HUDEP-2 (cell line): ENCODE measurements at regions not wholly inside any gene's neighbourhood (a gene's known extent, or its start where the extent isn't known, plus 50 kb on each side); places are given as distances from the start of the nearest gene placed in this dataset.
"Not testable (repeated sequence)": the region's sequence is repeated elsewhere in the genome, so short reads cannot be mapped to it uniquely, and the experiment has no call there.

Source experiments
- DNase-seq, 76 experiments: peaks; one replicate each; lab custom pipeline; 2025; ENCODE audit not compliant: unreplicated experiment in 76 of 76; lab: John Stamatoyannopoulos, UW

DNA sequence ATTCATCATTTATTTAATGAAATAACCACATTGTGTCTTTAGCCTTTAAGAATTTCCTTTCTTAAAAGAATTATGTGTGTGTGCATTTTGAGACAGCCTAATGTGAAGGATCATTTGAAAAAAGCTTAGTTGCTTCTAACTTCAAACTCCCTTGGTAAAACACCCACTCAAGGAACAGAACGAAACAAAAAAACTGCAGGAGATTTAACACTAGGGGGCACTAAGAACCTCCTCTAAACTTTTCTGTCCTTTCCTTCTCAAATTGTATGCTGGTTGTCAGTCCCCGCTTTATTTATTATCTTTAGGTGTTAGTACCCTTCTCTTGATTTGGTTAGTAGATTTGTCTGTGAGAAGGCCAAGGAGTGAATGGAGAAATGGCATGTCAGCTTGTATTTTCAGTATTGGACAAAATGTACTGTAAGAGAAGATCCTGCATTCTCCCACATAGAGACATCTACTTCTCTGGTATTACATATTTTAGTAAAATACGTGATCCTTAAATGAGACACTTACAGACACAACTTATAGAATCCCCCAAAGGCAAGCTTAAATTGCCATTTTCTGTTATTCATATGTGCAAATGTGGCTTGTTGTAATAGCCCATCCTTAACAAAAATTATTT is 229.7 kb downstream of the MRPS30 start:
- DNase-seq = peak in 25 of 76 experiments; percentile 0 to 67 (median 16)

DNA sequence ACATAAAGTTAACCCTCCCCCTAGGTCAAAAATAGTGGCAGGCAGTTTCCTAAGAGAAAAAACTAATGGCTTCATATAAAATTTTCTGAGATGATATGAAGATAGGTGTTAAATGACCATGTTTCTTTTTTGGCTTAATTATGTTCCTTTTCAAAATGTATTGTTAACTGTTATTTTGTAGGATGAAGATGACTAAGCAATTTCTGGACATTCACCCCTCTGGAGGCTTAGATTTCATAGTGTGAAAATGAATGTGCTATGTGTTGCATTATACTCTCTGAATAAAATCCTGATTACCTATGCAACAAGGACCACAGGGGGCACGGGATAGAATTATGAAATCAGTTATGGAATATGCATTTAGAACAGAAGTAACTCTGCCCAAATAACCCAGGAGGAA is 233.5 kb downstream of the MRPS30 start:
- DNase-seq = no peak

DNA sequence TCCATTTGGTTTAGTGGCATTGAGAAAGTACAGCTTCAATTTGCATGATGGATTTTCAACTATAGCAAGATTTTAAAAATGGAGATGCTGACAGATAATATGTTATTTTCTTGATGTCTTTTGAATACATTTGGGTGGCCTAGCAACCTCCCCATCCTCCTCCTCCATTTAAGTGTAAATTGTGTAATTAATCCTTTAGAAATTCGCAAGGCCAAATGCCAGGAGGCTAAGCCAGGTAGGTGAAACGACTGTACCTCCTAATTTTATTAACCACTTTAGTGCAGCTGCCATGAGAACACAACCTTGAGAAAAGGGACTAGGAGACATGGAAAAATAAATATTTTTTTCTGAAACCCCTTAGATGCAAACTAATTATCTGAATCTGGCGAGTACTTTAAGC is 248.8 kb downstream of the MRPS30 start:
- no peak for DNase-seq

DNA sequence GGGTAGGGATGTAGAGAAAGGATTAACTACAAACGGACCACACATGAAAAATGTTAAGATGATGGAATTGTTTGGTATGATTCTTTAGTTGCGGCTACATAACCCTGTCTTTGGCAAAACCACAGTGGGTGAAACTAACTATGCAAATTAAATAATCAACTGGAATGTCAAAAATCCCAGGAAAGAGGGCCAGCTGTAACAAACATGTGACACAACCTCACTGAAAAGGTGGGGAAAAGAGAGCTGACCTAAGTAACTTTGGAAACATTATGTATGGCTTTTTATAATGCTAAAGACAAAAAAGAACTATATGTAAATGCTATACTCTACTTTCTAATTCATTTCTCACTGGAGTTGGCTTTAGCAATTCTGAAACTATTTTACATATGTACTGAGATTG is 252.0 kb downstream of the MRPS30 start:
- DNase-seq = no peak

DNA sequence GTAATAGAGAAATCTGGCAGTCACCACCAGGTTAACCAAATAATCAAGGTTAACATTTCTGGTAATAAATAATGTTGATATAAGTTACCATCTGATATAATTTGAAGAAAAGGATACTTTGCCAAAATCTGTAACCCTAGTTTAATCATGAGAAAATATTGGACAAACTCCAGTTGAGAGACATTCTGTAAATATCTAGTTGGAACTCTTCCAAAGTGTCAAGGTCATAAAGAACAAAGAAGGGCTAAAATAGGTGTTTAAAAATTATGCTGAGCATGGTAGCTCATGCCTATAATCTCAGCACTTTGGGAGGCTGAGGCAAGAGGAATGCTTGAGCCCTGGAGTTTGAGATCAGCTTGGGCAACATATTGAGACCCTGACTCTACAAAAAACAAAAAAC is 253.3 kb downstream of the MRPS30 start:
- no peak for DNase-seq

DNA sequence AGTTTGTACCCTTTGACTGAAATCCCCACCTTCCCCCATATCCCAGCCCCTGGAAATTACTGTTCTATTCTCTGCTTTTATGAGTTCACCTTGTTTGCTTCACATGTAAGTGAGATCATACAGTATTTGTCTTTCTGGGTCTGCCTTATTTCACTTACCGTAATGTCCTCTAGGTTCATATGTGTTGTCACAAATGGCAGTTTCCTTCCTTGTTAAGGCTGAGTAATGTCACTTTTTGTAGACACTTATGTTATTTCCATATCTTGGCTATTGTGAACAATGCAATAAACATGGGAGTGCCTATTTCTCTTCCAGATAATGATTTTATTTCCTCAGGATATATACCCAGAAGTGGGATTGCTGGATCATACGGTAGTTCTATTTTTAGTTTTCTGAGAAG is 272.3 kb downstream of the MRPS30 start:
- DNase-seq = no peak

DNA sequence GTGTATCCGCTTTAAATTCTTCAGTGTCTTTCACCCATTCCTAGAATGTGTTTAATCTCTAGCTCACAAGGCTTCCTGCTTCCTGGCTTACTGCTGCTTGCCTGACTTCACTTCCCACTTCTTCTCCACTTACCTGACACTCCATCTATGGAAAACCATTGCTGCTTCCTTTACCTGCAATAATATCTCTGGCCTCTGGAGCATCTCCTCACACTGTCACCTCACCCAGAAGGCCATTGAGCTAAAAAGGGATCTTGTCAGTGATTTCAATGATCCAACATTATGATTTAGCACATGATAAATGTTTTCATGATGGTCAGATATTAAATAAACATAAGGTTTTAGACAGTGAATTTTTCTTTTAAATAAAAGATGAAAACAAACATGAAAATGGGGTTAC is 281.1 kb downstream of the MRPS30 start:
- no peak for DNase-seq

DNA sequence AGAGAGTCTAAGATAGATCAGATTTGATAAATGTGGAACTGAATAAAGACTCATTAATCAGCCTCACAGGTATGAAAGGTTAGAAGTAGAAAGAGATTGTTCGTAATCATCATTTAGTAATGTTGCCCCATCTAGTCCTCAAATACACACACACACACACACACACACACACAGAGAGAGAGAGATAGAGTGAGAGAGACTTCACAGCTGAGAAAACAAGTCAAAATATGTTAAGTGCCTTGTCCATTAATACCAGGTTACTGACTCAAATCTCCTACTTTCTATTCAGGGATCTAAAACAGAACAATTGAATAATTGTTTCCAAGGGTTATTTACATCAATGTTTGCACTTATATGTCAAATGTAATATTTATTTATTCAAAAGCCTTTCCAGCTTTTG is 284.6 kb downstream of the MRPS30 start:
- DNase-seq = no peak

DNA sequence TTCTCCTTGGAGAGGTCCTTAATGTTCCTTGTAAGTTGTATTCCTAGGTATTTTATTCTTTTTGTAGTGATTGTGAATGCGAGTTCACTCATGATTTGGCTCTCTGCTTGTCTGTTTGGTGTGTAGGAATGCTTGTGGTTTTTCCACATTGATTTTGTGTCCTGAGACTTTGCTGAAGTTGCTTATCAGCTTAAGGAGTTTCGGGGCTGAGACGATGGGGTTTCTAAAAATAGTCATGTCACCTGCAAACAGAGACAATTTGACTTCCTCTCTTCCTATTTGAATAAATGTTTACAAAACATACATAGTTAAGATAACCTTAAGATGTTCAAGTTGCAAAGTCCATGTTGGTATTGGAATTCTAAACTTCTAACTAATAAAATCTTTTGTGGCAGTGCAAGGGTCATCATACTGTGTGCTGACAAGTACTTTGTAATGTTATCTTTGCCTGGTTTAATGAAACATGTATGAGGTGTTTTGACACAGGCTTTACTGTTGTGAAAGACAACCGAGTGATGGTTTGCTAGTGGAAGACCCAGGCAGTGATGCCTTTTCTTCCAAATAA is 286.2 kb downstream of the MRPS30 start:
- no peak for DNase-seq

DNA sequence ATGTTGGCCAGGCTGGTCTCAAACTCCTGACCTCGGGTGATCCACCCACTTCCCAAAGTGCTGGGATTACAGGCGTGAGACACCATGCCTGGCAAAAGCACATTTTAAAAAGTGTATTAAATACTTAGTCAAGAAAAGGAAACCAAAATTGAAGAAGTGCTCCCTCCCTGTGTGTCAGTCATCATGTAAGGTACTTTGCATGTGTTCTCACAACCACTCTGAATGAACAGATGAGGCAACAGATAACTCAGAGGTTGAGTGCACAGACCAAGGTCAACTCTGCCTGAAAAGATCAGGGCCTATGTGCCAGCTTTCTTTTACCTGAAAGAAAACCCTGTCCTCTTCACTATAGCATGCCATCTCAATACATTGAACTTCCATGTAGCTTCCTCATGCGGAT is 289.7 kb downstream of the MRPS30 start:
- DNase-seq = peak in 3 of 76 experiments; percentile 6 to 17 (median 16)

DNA sequence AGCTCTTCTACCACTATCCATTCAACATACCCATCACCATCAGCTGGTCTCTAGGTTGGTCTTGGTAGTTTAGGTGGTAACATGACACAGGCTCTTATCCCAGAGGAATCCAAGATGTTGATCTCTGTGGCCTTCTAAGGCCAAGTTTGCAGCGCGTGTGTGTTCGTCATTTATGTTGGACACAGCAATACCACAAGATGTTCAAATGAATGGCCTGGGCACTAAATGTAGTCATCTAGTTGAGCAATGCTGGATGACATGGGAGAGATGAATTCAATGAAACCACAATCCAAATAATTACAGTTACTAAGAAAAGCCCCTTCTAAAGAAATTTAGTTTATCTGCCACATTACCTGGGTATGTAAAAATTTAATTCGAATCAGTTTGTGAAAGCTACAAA is 292.4 kb downstream of the MRPS30 start:
- no peak for DNase-seq

DNA sequence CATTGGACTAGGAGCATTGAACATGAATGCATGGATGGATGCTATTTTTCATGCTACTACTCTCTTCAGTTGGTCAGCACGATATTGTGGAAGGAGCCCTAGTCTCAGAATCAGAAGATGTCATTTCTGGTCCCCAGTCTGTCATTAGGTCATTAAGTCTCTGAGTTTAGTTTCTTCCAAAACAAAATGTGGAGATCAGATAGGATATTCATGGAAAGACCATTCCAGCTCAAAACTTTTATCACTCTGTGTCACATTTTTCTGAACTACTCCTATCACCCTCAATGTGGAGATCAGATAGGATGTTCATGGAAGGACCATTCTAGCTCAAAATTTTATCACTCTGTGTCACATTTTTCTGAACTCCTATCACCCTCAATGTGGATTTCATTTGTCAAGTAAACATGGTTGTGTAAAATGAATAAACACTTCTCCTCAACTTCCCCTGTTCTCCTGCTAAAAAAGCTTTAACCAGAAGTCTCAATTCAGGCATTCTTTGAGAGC is 296.8 kb downstream of the MRPS30 start:
- peak in 24 of 76 experiments; percentile 2 to 93 (median 63) for DNase-seq

DNA sequence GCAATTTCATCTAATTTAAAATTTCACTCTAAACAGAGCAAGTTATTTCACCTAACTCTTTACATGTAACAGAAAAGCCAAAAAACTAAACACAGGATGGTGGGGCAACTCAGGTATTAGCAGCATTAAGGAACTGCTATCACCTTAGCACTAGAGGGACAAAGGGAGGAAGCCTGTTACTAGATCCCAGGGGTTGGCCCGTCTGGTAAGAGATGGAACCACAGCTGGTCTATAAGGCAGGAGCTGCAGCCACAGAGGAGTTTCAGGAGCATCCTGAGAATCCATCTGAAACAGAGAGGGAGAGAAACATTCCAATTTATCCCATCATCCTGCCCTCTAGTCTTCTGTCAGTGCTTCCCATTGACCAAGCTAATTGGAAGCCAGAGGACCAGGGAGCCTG is 300.3 kb downstream of the MRPS30 start:
- no peak for DNase-seq

DNA sequence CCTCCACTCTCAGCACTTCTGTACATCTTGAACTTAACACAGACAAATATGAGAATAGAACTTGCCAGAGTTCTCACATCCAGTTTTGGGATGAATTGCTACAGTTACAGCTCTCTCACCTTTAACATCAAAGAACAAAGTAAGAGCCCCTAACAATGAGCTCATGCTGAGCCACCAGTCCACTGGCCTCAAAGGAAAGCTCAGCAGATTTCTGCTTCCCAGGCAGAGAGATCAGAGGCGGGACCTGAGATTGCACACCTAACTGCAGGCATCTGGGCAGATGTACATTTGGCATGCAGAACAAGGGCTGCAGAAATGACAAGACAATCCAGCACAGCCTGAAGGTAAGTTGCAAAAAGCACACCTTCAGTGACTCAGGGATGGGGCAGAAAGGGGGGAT is 300.9 kb downstream of the MRPS30 start:
- DNase-seq = no peak

DNA sequence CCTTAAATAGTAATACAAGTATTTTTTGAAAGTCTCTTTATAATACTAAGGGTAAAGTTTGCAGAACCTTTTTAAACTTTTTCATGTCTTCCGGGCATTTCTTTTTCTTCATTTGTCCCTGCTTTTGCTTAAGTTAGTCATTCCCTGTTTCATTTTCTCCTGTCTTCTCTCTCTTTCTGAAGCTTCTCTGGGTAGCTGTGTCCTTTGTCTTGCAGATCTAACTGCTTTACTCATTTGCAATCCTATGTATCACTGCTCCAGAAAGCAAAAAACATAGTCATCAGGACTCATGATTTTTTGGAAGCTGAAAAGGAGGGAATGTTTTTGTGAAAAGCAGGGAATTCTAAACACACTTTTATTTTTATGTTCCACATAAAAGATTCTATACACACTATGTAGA is 301.7 kb downstream of the MRPS30 start:
- no peak for DNase-seq

DNA sequence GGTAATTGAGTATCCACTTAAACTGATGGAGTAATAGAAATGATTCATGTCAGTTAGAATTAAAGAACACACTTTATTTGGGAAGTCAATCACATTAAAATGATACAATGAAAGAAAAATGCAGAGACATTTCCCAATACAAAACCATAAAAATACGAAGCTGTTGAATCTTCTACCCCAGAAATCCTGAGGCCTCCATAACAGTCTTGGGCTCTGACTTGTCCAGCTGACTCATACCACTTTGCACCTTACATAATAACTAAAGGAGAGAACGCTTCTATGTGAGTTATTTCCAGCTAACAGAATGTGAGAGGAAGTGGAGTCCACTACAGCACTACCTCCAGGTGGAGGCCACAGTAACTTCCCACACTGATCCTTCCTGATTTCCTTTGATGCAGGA is 305.0 kb downstream of the MRPS30 start:
- DNase-seq = no peak

DNA sequence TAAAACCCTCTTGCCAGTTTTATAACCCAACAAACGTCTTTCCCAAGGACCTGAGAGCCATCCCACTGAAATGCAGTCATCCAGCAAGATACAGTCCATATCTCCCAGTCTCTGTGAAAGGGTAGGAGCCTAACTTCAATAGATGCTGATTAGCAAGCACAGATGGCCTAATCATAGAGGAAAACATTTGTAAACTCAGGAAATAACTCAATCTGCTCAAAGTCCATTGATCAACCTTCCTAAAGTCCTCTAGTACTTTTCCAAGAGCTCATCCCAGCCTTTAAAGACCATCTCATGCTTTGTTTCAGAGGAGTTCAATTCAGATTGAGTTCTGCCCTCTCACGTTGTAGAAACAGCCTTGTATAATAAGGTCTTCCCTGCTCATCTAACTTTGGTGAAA is 324.2 kb downstream of the MRPS30 start:
- no peak for DNase-seq

DNA sequence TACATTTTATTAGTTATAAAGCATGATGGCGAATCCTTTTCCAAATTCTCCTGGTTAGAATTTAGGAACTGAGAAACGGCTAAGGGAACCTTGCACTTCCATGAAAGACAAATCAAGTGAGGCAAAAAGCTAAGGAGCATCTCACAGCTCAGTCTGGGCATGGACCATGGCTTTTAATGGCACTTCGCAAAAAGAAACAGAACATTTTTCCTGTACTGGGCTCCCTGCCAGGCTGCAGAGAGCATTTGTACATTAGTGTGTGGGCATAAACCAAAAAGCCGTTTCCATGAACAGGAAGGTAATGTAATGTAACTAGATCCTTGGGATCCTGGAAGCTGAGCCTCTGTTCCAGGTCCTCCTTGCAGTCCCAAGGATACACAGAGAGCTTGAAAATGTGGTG is 354.2 kb downstream of the MRPS30 start:
- DNase-seq = no peak

DNA sequence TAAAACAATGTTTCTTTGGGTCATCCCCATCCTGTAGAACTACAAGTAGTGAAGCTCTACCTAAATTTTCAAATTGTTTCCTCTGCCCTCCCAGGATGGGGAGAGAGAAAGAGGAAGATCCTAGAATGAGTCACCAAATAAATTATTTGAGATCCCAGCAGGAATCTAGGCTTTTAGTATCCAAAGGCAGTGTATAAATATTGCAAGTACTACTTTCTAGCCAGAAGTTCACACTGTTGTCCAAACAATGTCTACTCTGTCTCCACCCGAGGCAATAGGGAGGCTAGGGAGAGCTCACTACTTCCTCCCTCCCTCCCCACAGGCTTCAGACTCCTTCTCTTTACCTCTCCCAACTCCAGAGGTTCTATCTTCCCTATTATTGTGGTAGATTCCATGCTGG is 362.8 kb downstream of the MRPS30 start:
- DNase-seq = no peak

DNA sequence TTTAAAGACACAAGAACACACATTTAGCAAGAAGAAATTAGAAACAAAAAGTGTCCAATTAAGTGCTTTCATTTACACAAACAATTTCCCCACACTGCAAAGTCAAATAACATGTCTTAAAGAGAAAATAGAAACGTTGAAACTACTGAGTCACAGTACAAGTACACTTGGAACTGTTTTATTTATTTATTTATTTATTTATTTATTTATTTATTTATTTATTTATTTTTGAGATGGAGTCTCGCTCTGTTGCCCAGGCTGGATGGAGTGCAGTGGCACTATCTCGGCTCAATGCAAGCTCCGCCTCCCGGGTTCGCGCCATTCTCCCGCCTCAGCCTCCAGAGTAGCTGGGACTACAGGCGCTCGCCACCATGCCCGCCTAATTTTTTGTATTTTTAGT is 363.9 kb downstream of the MRPS30 start:
- not testable (repeated sequence) for DNase-seq

DNA sequence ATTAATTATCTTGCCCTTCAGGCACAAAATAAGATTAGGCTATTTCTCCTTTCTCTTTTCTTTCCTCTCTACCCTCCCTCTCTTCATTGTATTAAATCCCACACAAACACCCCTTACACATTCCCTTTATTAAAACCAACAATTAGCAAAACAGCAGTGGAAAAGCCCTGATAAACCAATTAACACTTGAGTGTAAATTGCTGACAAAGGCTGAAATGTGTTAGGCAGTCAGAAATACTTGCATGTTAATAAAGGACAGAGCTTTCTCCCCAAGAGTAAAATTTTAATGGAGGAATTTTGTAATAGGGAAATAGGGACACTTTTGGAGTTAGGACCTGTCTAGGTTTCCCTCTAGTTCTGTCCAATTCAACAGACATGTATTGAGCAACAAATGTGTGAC is 370.9 kb downstream of the MRPS30 start:
- DNase-seq = no peak

DNA sequence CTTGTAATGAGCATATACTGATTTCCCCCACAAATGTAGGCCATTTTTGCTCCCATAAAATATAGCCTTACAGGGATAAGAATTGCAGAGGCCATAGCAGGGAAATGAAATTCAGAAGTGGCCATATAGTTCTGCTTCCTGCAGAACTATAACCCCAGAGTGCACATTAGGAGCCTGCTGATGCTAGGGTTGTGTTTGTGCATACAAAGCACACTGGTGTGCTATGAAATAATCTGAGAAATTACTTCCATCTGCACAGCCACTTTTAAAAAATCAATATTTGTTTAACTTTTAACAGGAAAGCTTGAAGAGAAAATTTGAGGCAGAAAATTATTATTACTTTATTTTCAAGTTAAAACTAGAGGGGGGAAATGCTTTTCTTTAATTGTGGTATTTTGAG is 380.3 kb downstream of the MRPS30 start:
- no peak for DNase-seq

DNA sequence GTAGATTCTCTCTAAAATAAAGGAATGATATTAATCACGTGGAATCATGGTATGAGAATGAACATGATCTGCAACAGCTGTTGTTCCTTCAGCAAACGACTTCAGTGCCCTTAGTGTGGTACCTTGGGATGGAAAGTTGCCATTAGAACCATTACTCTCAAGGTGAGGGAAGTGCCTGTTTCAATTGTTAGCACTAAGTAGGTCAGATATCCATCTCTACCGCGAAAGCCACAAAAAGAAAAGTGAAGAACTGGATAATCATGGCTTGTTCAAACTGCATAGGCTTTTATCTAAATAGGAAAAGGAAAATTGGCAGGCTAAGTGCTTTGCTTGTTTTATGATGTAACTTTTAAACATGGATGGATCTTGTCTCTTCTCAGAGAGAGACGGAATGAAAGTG is 380.7 kb downstream of the MRPS30 start:
- no peak for DNase-seq
